ENCODE measurements at regions not wholly inside any gene's neighbourhood (a gene's known extent, or its start where the extent isn't known, plus 50 kb on each side); places are given as distances from the start of the nearest gene placed in this dataset.

- H3K27me3 ChIP-seq = no peaks in the 10 kb centered on the region
- H3K4me3 ChIP-seq = no peak overlapping the region
- TF ChIP-seq POLR2AphosphoS5 (IDR thresholded peaks at IDR 0.05) (no peak), CTCF (IDR thresholded peaks at IDR 0.05) (no peak)
- H3K36me3 ChIP-seq = no peaks in the 10 kb centered on the region
- WGBS = 92% methylated on average over 3 of the region's 3 CpGs
- no peaks in the 10 kb centered on the region for H3K4me1 ChIP-seq
- DNase-seq (ENCODE audit: extremely low spot score) = no peak
- intact Hi-C loops (cut with DNase I) = no loop called here
- no peak overlapping the region for H3K27ac ChIP-seq (replicated peaks in 1 of 4)
- no peaks in the 10 kb centered on the region for H3K9me3 ChIP-seq
These were observed 270.1 kb downstream of the PHF14 start for GRCh38 chr7:11243739-11244138.

GRCh38 chr7:11244149-11244548 lies 270.5 kb downstream of the PHF14 start:
- Histone ChIP-seq H3K27me3 (no peaks in the 10 kb centered on the region), H3K9me3 (no peaks in the 10 kb centered on the region), H3K4me3 (no peak overlapping the region), H3K27ac (replicated peaks in 1 of 4) (no peak overlapping the region), H3K36me3 (no peaks in the 10 kb centered on the region), H3K4me1 (no peaks in the 10 kb centered on the region)
- no peak for TF ChIP-seq POLR2AphosphoS5 (IDR thresholded peaks at IDR 0.05)
- TF ChIP-seq POLR2A (IDR thresholded peaks at IDR 0.05; ENCODE audit: low read depth) = no peak
- no peak for TF ChIP-seq EP300 (IDR thresholded peaks at IDR 0.05)
- DNase-seq (ENCODE audit: extremely low spot score) = no peak
- 76% methylated on average over 3 of the region's 3 CpGs for WGBS
- intact Hi-C loops (cut with DNase I) = no loop called here

GRCh38 chr7:11247545-11247944 lies 273.9 kb downstream of the PHF14 start:
- 0% methylated on average over 1 of the region's 1 CpG for WGBS
- intact Hi-C loops (cut with DNase I) = no loop called here
- TF ChIP-seq POLR2AphosphoS5 (IDR thresholded peaks at IDR 0.05) (no peak), CTCF (IDR thresholded peaks at IDR 0.05) (no peak), EP300 (IDR thresholded peaks at IDR 0.05) (no peak), POLR2A (IDR thresholded peaks at IDR 0.05; ENCODE audit: low read depth) (no peak)

GRCh38 chr7:11251436-11251835 lies 277.8 kb downstream of the PHF14 start:
- 35% methylated on average over 2 of the region's 2 CpGs for WGBS
- H3K4me1 ChIP-seq = no peaks in the 10 kb centered on the region
- intact Hi-C loops (cut with DNase I) = no loop called here
- TF ChIP-seq CTCF (IDR thresholded peaks at IDR 0.05) (no peak), EP300 (IDR thresholded peaks at IDR 0.05) (no peak), POLR2AphosphoS5 (IDR thresholded peaks at IDR 0.05) (no peak), POLR2A (IDR thresholded peaks at IDR 0.05; ENCODE audit: low read depth) (no peak)
- no peaks in the 10 kb centered on the region for H3K27me3 ChIP-seq
- no peaks in the 10 kb centered on the region for H3K9me3 ChIP-seq
- no peak overlapping the region for H3K4me3 ChIP-seq
- H3K27ac ChIP-seq (replicated peaks in 1 of 4) = no peak overlapping the region
- H3K36me3 ChIP-seq = no peaks in the 10 kb centered on the region
- DNase-seq (ENCODE audit: extremely low spot score) = no peak

More at GRCh38 chr7:11247545-11247944, 273.9 kb downstream of the PHF14 start:
- Histone ChIP-seq H3K9me3 (no peaks in the 10 kb centered on the region), H3K36me3 (no peaks in the 10 kb centered on the region), H3K27ac (replicated peaks in 1 of 4) (no peak overlapping the region), H3K27me3 (no peaks in the 10 kb centered on the region), H3K4me3 (no peak overlapping the region), H3K4me1 (no peaks in the 10 kb centered on the region)
- DNase-seq (ENCODE audit: extremely low spot score) = no peak

- TF ChIP-seq EP300 (IDR thresholded peaks at IDR 0.05) = no peak
- no peak for TF ChIP-seq CTCF (IDR thresholded peaks at IDR 0.05)
- TF ChIP-seq POLR2A (IDR thresholded peaks at IDR 0.05; ENCODE audit: low read depth) = no peak
- TF ChIP-seq POLR2AphosphoS5 (IDR thresholded peaks at IDR 0.05) = no peak
- 77% methylated on average over 4 of the region's 4 CpGs for WGBS
- Histone ChIP-seq H3K4me1 (no peaks in the 10 kb centered on the region), H3K27ac (replicated peaks in 1 of 4) (no peak overlapping the region), H3K36me3 (no peaks in the 10 kb centered on the region), H3K27me3 (no peaks in the 10 kb centered on the region), H3K9me3 (no peaks in the 10 kb centered on the region), H3K4me3 (no peak overlapping the region)
- no peak for DNase-seq (ENCODE audit: extremely low spot score)
- intact Hi-C loops (cut with DNase I) = no loop called here
These were observed 278.4 kb downstream of the PHF14 start for GRCh38 chr7:11252011-11252607.

All from esophagus muscularis mucosa (tissue), 4 donors.